RWPE2 (cell line): ENCODE measurements at regions not wholly inside any gene's neighbourhood (a gene's known extent, or its start where the extent isn't known, plus 50 kb on each side); places are given as distances from the start of the nearest gene placed in this dataset.

Experiments
- ATAC-seq: fragments of 200-7000 bp; cut with Tn5 transposase; 3 replicates; pipeline ENCODE4 v1.9.1; 2021; ENCODE audit warnings: low read depth
- DNase-seq: peaks from one replicate; pipeline ENCODE4 v3.0.0-alpha.2; 2020; ENCODE audit warnings: low spot score
- H3K27ac ChIP-seq: fragments of 450-650 bp; 2 replicates; pipeline ENCODE4 v1.5.1; 2017; ENCODE audit warnings: mild to moderate bottlenecking; ENCODE audit not compliant: poor library complexity, severe bottlenecking
- H3K27me3 ChIP-seq: fragments of 250-450 bp; sonication (Bioruptor Pico); 2 replicates; pipeline ENCODE4 v1.5.1; 2021; ENCODE audit warnings: mild to moderate bottlenecking, moderate library complexity; ENCODE audit not compliant: insufficient read depth, poor library complexity, severe bottlenecking
- H3K36me3 ChIP-seq: fragments of 250-450 bp; sonication (Bioruptor Pico); 2 replicates; pipeline ENCODE4 v1.5.1; 2020; ENCODE audit warnings: low read depth, mild to moderate bottlenecking, moderate library complexity
- H3K4me1 ChIP-seq: fragments of 250-450 bp; sonication (Bioruptor Pico); 2 replicates; pipeline ENCODE4 v1.5.1; 2021; ENCODE audit warnings: mild to moderate bottlenecking, moderate library complexity; ENCODE audit not compliant: insufficient read depth, poor library complexity, severe bottlenecking
- H3K4me3 ChIP-seq: fragments of 250-450 bp; sonication (Bioruptor Pico); 2 replicates; pipeline ENCODE4 v1.5.1; 2021; ENCODE audit warnings: mild to moderate bottlenecking, moderate library complexity; ENCODE audit not compliant: severe bottlenecking
- H3K9me3 ChIP-seq: fragments of 250-450 bp; sonication (Bioruptor Pico); 2 replicates; pipeline ENCODE4 v1.5.1; 2021; ENCODE audit warnings: mild to moderate bottlenecking, moderate library complexity; ENCODE audit not compliant: severe bottlenecking
- TF ChIP-seq, protein P1 (sequence below): fragments of 450-650 bp; IDR thresholded peaks from one replicate; pipeline ENCODE4 v1.5.1; 2017; ENCODE audit warnings: mild to moderate bottlenecking, moderate library complexity; ENCODE audit not compliant: poor library complexity, severe bottlenecking

DNA sequence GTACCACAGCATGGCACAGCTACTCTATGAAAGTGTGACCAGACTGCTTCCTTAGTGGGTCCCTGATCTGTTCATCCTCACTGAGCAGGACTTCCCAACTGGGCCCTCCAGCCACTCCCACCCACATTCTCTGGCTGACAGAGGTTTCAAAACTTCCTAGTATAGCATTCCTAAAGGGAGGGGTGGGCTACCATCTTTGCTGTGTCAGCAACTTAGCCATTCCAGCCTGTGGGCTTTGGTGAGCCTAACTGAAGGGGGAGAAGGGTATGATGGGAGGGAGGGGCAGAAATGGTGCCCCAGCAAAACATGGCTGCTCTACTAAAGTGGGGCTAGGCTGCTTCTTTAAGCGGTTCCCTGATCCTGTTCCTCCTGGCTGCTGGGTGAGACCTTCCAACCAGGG is 265.2 kb upstream of the ADGRL4 start:
- ATAC-seq (no peak), DNase-seq (no peak)
- H3K27ac ChIP-seq: no peak overlapping the region
- TF ChIP-seq, protein P1, sequence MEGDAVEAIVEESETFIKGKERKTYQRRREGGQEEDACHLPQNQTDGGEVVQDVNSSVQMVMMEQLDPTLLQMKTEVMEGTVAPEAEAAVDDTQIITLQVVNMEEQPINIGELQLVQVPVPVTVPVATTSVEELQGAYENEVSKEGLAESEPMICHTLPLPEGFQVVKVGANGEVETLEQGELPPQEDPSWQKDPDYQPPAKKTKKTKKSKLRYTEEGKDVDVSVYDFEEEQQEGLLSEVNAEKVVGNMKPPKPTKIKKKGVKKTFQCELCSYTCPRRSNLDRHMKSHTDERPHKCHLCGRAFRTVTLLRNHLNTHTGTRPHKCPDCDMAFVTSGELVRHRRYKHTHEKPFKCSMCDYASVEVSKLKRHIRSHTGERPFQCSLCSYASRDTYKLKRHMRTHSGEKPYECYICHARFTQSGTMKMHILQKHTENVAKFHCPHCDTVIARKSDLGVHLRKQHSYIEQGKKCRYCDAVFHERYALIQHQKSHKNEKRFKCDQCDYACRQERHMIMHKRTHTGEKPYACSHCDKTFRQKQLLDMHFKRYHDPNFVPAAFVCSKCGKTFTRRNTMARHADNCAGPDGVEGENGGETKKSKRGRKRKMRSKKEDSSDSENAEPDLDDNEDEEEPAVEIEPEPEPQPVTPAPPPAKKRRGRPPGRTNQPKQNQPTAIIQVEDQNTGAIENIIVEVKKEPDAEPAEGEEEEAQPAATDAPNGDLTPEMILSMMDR: no peak
- H3K4me1 ChIP-seq: no peaks in the 10 kb centered on the region
- H3K9me3 ChIP-seq: no peaks in the 10 kb centered on the region
- H3K4me3 ChIP-seq: no peak overlapping the region
- H3K36me3 ChIP-seq: no peaks in the 10 kb centered on the region
- H3K27me3 ChIP-seq: no peaks in the 10 kb centered on the region

- no peaks in the 10 kb centered on the region for H3K27me3 ChIP-seq
These were observed 258.7 kb upstream of the ADGRL4 start for GRCh38 chr1:79264975-79265818.

GRCh38 chr1:79264285-79264684 is 257.8 kb upstream of the ADGRL4 start:
- TF ChIP-seq, protein P1: no peak
- ATAC-seq (no peak), DNase-seq (no peak)
- Histone ChIP-seq H3K27ac (no peak overlapping the region), H3K27me3 (no peaks in the 10 kb centered on the region), H3K4me1 (no peaks in the 10 kb centered on the region), H3K4me3 (no peak overlapping the region), H3K9me3 (no peaks in the 10 kb centered on the region), H3K36me3 (no peaks in the 10 kb centered on the region)

More at GRCh38 chr1:79264975-79265818, 258.7 kb upstream of the ADGRL4 start:
- no peak overlapping the region for H3K4me3 ChIP-seq
- ATAC-seq: no peak
- H3K36me3 ChIP-seq: no peaks in the 10 kb centered on the region
- TF ChIP-seq, protein P1: no peak
- DNase-seq: no peak
- H3K9me3 ChIP-seq: no peaks in the 10 kb centered on the region
- H3K4me1 ChIP-seq: no peaks in the 10 kb centered on the region
- H3K27ac ChIP-seq: no peak overlapping the region

DNA sequence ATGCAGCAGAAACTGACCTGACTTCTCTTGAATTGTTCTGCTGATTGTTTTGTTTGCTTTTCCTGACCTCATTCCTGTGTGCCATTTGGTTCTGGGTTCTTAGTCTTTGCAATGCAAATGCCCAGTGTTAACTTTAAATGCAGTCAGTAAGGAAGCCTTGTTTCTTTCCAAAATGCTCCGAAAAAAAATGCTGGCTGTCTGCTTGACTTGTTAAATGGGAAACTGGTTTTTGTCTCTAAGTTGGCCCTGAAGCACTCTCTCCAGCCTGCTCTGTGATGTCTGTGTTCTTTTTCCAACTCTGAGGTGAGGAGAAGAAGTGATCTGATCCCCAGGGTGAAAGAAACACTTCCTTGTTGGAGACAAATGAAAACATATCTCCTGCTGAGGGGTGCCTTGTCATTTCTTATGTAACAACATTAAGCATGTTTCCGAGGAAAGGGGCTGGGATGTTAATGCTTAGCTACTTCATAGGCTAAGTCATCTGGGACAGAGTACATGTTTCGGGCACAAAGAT is 256.3 kb upstream of the ADGRL4 start:
- no peak for DNase-seq
- H3K9me3 ChIP-seq: no peaks in the 10 kb centered on the region
- H3K36me3 ChIP-seq: no peaks in the 10 kb centered on the region
- H3K4me1 ChIP-seq: no peaks in the 10 kb centered on the region
- TF ChIP-seq, protein P1: no peak
- H3K27me3 ChIP-seq: no peaks in the 10 kb centered on the region
- no peak overlapping the region for H3K27ac ChIP-seq
- no peak for ATAC-seq
- H3K4me3 ChIP-seq: no peak overlapping the region
